GM04504 (cell line): ENCODE measurements at regions not wholly inside any gene's neighbourhood (a gene's known extent, or its start where the extent isn't known, plus 50 kb on each side); places are given as distances from the start of the nearest gene placed in this dataset.
A peak's percentile ranks its signal among the peaks of the same experiment; 100 is the strongest.
"Not testable (repeated sequence)": the region's sequence is repeated elsewhere in the genome, so short reads cannot be mapped to it uniquely, and the experiment has no call there.

Source experiments
- DNase-seq: peaks from one replicate; pipeline ENCODE4 v3.0.0-alpha.2; 2012; ENCODE audit warnings: low read depth

DNA sequence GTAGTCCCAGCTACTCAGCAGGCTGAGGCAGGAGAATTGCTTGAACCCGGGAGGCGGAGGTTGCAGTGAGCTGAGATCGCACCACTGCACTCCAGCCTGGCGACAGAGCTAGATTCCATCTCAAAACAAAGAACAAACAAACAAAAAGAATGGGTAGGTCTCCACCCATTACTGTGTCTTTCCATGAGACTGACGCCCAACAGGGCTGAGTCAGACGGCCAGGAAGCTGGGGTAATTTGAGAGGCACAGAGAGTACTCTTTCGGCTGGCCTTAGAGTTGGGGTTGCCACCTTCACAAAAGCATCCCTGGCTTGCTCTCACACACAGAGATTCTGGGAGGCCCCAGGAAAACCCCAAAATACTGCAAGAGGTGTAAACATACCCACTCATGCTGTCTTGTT lies 72.0 kb upstream of the DHRSX start:
- no peak for DNase-seq

GRCh38 chrX:2568125-2568524 lies 67.3 kb upstream of the DHRSX start:
- DNase-seq: no peak

GRCh38 chrX:2566055-2566454 lies 65.3 kb upstream of the DHRSX start:
- DNase-seq: no peak

GRCh38 chrX:2561456-2561855 lies 60.7 kb upstream of the DHRSX start:
- no peak for DNase-seq

- DNase-seq: no peak
Observed at GRCh38 chrX:2559124-2559523, 58.3 kb upstream of the DHRSX start.

DNA sequence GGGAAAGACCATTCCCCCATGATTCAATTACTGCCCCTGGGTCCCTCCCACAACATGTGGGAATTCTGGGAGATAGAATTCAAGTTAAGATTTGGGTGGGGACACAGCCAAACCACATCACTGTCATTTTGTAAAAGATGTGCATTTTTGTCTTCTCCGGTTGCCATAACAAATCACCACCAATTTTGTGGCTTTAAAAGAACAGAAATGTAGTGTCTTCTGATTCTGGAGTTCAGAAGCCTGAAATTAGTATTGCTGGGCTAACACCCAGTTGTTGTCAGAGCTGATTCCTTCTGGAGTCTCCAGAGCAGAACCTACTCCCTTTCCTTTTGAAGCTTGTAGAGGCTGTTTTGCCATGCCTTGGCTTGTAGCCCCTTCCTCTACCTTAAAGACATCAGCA lies 54.1 kb upstream of the DHRSX start:
- no peak for DNase-seq

DNA sequence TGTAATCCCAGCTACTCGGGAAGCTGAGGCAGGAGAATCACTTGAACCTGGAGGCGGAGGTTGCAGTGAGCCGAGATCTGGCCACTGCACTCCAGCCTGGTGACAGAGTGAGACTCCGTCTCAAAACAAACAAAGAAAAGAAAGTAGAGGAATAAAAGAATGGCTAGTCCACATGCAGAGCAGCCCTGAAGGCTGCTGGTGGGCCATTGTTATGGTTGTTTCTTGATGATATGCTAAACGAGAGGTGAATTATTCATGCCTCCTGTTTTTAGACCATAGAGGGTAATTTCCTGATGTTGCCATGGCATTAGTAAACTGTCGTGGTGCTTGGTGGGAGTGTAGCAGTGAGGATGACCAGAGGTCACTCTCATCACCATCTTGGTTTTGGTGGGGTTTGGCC lies 53.3 kb upstream of the DHRSX start:
- not testable (repeated sequence) for DNase-seq

DNA sequence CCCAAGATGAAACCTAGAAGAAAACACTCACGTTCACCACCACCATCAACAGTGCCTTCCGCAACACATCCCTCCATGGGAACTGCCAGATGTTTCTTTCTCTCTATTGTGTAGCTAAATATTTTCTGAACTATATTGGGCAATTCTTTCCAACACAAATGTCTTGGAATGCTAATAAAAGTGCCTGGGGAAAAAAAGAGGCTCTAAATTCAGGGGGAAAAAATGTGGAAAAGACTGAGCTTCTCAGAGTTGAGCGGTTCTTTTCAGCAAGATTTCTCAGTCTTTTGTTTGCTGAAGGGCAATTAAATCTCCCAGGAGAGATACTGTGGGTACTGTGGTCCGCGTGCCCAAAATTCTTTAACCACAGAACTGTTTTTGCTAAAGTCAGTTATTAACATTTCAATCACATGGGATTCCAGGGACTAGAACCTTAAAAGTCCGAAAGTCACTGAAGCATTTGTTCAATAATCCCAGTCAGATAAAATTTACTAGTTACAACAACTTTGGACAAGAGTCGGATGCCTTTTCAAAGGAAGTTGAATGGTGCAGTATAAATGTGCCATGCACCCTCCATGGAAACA lies 51.9 kb upstream of the DHRSX start:
- DNase-seq: peak; percentile 87

- no peak for DNase-seq
Observed at GRCh38 chrX:2550328-2551020, 49.7 kb upstream of the DHRSX start.
